ENCODE measurements at regions not wholly inside any gene's neighbourhood (a gene's known extent, or its start where the extent isn't known, plus 50 kb on each side); places are given as distances from the start of the nearest gene placed in this dataset.

DNA sequence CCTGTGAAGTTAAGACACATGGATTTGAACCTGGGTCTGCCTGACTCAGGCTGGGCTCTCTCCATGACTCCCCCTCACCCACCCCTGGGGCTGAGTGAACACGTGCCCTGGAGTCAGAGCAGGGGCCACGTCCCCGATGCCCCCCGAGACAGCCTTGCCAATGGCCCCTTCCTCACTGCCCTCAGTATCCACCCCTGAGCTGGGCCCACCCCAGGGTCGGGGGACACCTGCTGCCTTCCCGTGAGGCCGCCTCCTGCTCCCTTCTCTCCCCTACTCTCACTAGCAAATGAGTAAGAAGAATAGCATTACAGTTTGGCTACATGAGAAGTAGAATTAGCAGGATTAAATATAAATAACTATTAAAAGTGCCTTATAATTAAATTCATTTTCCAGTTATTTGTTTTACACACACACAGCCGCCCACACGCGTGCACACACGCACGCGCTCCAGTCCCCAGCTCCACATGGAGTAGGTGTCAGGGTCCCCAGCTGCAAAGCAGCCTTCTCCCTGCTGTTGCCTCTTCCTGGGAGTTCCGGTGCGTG lies 117.4 kb upstream of the LINGO1 start:
- Histone ChIP-seq H3K4me1 (ENCODE audit: control insufficient read depth in 2 of 3, insufficient read depth in 2 of 3, low read depth in 1 of 3, low read length in 3 of 3) (no peaks in the 10 kb centered on the region), H3K9me3 (ENCODE audit: control insufficient read depth in 2 of 3, insufficient read depth in 1 of 3, low read length in 3 of 3) (no peaks in the 10 kb centered on the region), H3K4me3 (ENCODE audit: low read length in 3 of 3) (no peak overlapping the region), H3K36me3 (ENCODE audit: control insufficient read depth in 2 of 3, insufficient read depth in 3 of 3, low read length in 3 of 3) (no peaks in the 10 kb centered on the region), H3K27ac (ENCODE audit: low read depth in 2 of 2, low read length in 2 of 2) (no peak overlapping the region), H3K9ac (ENCODE audit: low read length in 3 of 3) (no peak overlapping the region), H3K27me3 (ENCODE audit: control insufficient read depth, insufficient read depth, low read length) (no peaks in the 10 kb centered on the region)
- no peak for TF ChIP-seq CTCF (IDR thresholded peaks at IDR 0.05; ENCODE audit: borderline replicate concordance, extremely low read depth, insufficient read depth)
- FAIRE-seq (no peak), DNase-seq (no peak)
- intact Hi-C loops (cut with DNase I) = no loop called here

DNA sequence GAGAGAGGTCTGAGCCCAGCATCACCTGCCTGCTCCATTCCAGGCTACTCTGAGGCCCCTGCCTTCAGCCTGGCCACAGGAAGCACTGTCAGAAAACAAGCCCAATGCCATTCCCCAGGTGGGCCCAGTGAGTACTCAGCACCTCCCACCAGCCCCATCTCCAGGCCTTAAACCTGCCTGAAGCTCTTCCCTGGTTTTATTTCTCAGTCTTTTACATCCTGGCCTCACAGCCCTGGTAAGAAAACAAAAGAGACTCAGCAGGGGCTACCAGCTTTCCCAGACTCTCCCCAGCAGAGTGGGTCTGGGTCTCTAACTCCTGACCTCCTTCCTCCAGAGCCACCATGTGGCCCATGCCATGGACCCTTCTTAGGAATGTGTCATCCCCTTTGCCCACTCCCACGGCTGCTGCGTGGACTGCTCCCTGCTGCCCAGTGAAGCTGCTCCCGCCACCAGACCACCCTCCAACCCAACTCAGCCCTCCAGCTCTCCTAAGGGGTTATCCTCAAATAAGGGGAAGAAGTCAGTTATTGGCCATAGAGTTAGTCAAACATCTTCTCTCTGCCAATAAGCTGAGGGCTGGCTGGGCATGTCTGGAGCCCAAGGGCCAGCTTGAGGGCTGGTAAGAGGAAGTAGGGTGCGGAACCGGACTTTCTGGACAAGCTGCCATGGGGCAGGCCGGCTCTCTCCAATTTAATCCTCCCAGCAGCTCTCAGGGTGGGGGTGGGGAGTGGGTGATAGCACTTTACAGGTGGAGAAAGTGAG lies 116.7 kb upstream of the LINGO1 start:
- intact Hi-C loops (cut with DNase I) = no loop called here
- Histone ChIP-seq H3K4me1 (ENCODE audit: control insufficient read depth in 2 of 3, insufficient read depth in 2 of 3, low read depth in 1 of 3, low read length in 3 of 3) (no peaks in the 10 kb centered on the region), H3K36me3 (ENCODE audit: control insufficient read depth in 2 of 3, insufficient read depth in 3 of 3, low read length in 3 of 3) (no peaks in the 10 kb centered on the region), H3K9me3 (ENCODE audit: control insufficient read depth in 2 of 3, insufficient read depth in 1 of 3, low read length in 3 of 3) (no peaks in the 10 kb centered on the region), H3K9ac (ENCODE audit: low read length in 3 of 3) (no peak overlapping the region), H3K27me3 (ENCODE audit: control insufficient read depth, insufficient read depth, low read length) (no peaks in the 10 kb centered on the region), H3K4me3 (ENCODE audit: low read length in 3 of 3) (no peak overlapping the region), H3K27ac (ENCODE audit: low read depth in 2 of 2, low read length in 2 of 2) (no peak overlapping the region)
- TF ChIP-seq CTCF (IDR thresholded peaks at IDR 0.05; ENCODE audit: borderline replicate concordance, extremely low read depth, insufficient read depth) = no peak
- DNase-seq (no peak), FAIRE-seq (no peak)

DNA sequence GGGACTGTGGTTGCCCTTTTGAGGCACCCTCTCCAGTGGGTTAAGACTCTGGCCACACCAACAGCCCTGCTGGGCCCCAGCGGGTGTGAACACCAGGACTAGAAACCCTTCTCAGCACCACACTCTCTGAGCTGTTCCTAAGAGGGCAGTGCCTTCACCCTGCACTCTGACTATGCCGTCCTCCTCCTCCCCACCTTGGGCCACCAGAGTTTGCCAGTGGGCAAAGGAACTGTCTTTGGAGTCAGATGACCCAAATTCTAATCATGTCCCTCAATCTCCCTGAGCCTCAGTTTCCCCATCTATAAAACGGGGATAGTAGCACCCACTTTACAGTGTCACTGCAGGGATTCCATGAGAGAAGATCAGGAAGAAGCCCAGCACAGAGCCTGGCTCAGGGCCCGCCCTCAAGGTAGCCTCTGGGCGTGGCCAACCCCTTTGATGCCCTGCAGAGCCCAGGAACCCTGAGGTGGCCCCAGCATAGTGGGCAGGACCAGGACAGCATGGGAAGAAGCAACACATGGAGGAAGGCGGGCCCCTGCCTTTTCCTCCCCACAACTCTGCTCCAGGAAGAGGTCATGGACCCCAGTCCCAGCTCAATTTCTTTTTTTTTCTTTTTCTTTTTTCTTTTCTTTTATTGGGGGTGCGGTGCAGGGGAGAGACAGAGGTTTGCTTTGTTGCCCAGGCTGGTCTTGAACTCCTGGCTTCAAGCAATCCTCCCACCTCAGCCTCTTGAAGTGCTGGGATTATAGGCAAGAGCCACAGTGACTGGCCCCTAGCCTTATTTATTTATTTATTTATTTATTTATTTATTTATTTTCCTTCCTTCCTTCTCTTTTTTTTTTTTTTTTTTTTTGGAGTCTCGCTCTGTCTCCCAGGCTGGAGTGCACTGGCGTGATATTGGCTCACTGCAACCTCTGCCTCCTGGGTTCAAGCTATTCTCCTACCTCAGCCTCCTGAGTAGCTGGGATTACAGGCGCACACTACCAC lies 115.7 kb upstream of the LINGO1 start:
- TF ChIP-seq CTCF (IDR thresholded peaks at IDR 0.05; ENCODE audit: borderline replicate concordance, extremely low read depth, insufficient read depth) = no peak
- H3K9ac ChIP-seq (ENCODE audit: low read length in 3 of 3) = no peak overlapping the region
- no peaks in the 10 kb centered on the region for H3K27me3 ChIP-seq (ENCODE audit: control insufficient read depth, insufficient read depth, low read length)
- intact Hi-C loops (cut with DNase I) = no loop called here
- no peaks in the 10 kb centered on the region for H3K9me3 ChIP-seq (ENCODE audit: control insufficient read depth in 2 of 3, insufficient read depth in 1 of 3, low read length in 3 of 3)
- no peaks in the 10 kb centered on the region for H3K36me3 ChIP-seq (ENCODE audit: control insufficient read depth in 2 of 3, insufficient read depth in 3 of 3, low read length in 3 of 3)
- no peak for FAIRE-seq
- DNase-seq = no peak
- H3K27ac ChIP-seq (ENCODE audit: low read depth in 2 of 2, low read length in 2 of 2) = no peak overlapping the region
- no peaks in the 10 kb centered on the region for H3K4me1 ChIP-seq (ENCODE audit: control insufficient read depth in 2 of 3, insufficient read depth in 2 of 3, low read depth in 1 of 3, low read length in 3 of 3)
- H3K4me3 ChIP-seq (ENCODE audit: low read length in 3 of 3) = no peak overlapping the region

All from kidney (tissue), 13 donors.